OCI-LY7 (cell line): ENCODE measurements at regions not wholly inside any gene's neighbourhood (a gene's known extent, or its start where the extent isn't known, plus 50 kb on each side); places are given as distances from the start of the nearest gene placed in this dataset.

Experiments used
- BruUV-seq: library from RNA; stranded (reverse); fragments of 400-500 nt; replicated peaks from 2 replicates; lab custom pipeline; 2021; lab: Mats Ljungman, UMichigan
- CTCF ChIA-PET: fragments of 300-600 bp; sonication (Branson Sonifier 250); formaldehyde crosslinking; loops from one replicate; lab custom pipeline; 2022; ENCODE audit warnings: antibody characterized with exemption; ENCODE audit not compliant: unreplicated experiment; lab: Charles Lee
- POLR2A ChIA-PET: fragments of 300-600 bp; sonication (Branson Sonifier 250); formaldehyde crosslinking; loops from one replicate; lab custom pipeline; 2022; ENCODE audit warnings: antibody characterized with exemption; lab: Charles Lee
- DNase-seq: peaks from one replicate; pipeline ENCODE4 v3.0.0-alpha.2; 2015; ENCODE audit warnings: low spot score
- H2AFZ ChIP-seq: fragments of 200-600 bp; sonication (generic), shearing (Covaris generic); 2 replicates; pipeline ENCODE4 v1.6.1; 2014; ENCODE audit warnings: mild to moderate bottlenecking, antibody characterized with exemption, low read length, moderate library complexity
- H3K27ac ChIP-seq: fragments of 200-600 bp; sonication (generic); 2 replicates; pipeline ENCODE4 v1.5.1; 2014; ENCODE audit warnings: mixed run types, low read depth, mild to moderate bottlenecking, moderate library complexity, low read length, inconsistent platforms; ENCODE audit not compliant: poor library complexity, severe bottlenecking
- H3K36me3 ChIP-seq: fragments of 200-600 bp; sonication (generic); 2 replicates; pipeline ENCODE4 v1.6.1; 2014; ENCODE audit warnings: mild to moderate bottlenecking, antibody characterized with exemption, low read length, moderate library complexity, mixed read lengths; ENCODE audit not compliant: insufficient read depth
- H3K4me1 ChIP-seq: fragments of 200-600 bp; sonication (generic); 2 replicates; pipeline ENCODE4 v1.5.1; 2014; ENCODE audit warnings: mild to moderate bottlenecking, low read length; ENCODE audit not compliant: insufficient read depth, poor library complexity, severe bottlenecking
- H3K4me2 ChIP-seq: fragments of 200-600 bp; sonication (generic); 2 replicates; pipeline ENCODE4 v1.6.1; 2014; ENCODE audit warnings: mild to moderate bottlenecking, low read length
- H3K4me3 ChIP-seq: fragments of 200-600 bp; sonication (generic); 2 replicates; pipeline ENCODE4 v1.5.1; 2014; ENCODE audit warnings: mild to moderate bottlenecking, low read depth, low read length; ENCODE audit not compliant: poor library complexity, severe bottlenecking
- H3K79me2 ChIP-seq: fragments of 200-600 bp; sonication (generic); 2 replicates; pipeline ENCODE4 v1.6.1; 2016; ENCODE audit warnings: low read depth, mild to moderate bottlenecking, low read length, moderate library complexity, mixed read lengths; ENCODE audit not compliant: insufficient read depth
- H3K9me2 ChIP-seq: fragments of 200-600 bp; sonication (generic); 2 replicates; pipeline ENCODE4 v1.6.1; 2016; ENCODE audit warnings: mild to moderate bottlenecking, low read length, mixed read lengths; ENCODE audit not compliant: insufficient read depth
- H3K9me3 ChIP-seq: fragments of 200-600 bp; sonication (generic); 2 replicates; pipeline ENCODE4 v1.6.1; 2014; ENCODE audit warnings: mild to moderate bottlenecking, mixed run types, low read length, mixed read lengths
- H4K20me1 ChIP-seq: fragments of 200-600 bp; sonication (generic); 2 replicates; pipeline ENCODE4 v1.6.1; 2014; ENCODE audit warnings: mild to moderate bottlenecking, antibody characterized with exemption, low read length, moderate library complexity, mixed read lengths; ENCODE audit not compliant: insufficient read depth
- EZH2phosphoT487 ChIP-seq: fragments of 200-600 bp; sonication (generic); IDR thresholded peaks from 2 replicates; pipeline ENCODE4 v1.6.1; 2018; ENCODE audit warnings: low read depth, borderline replicate concordance, mild to moderate bottlenecking, mixed run types, antibody characterized with exemption, low read length, moderate library complexity, mixed read lengths
- intact Hi-C: fragments of 100-400 bp; cut with micrococcal nuclease; formaldehyde crosslinking; loops from one replicate; pipeline ENCODE4 v1.10.0; 2022; ENCODE audit not compliant: unreplicated experiment
- TF ChIP-seq, protein P1 (sequence below): fragments of 200-600 bp; sonication (generic); conservative IDR thresholded peaks from 2 replicates; pipeline ENCODE4 v1.5.1; 2014; ENCODE audit warnings: mild to moderate bottlenecking, antibody characterized with exemption, low read length, moderate library complexity, mixed read lengths

DNA sequence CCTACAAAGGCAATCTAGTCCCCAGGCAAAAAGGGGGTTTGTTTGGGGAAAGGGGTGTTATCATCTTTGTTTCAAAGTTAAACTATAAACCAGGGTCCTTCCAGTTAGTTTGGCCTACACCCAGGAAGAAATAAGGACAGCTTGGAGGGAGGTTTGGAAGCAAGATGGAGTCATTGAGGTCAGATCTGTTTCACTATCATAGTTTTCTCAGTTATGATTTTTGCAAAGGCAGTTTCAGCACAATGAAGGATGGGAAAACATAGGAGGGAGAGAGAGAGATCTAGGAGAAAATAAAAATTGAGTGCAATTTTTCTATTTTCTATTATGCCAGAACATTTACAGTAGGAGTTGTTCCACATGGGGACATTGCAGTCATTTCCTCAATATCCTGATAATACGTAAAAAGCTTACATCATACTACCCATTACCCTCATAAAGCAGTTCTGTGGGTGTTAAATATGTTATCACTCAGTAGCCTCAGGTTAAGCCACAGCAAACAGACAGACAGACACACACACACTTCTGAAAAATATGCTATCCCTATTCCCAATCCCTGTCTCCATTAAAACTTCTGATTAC lies 401.3 kb upstream of the FAT3 start:
- Histone ChIP-seq H3K4me2 (no peak overlapping the region), H3K36me3 (no peaks in the 10 kb centered on the region), H3K9me3 (no peaks in the 10 kb centered on the region), H2AFZ (no peak overlapping the region), H3K9me2 (no peaks in the 10 kb centered on the region), H4K20me1 (no peaks in the 10 kb centered on the region), H3K4me1 (no peaks in the 10 kb centered on the region), H3K79me2 (no peaks in the 10 kb centered on the region), H3K27ac (no peak overlapping the region), H3K4me3 (no peak overlapping the region)
- no TSS peak for BruUV-seq
- no peak for DNase-seq
- POLR2A ChIA-PET: interaction anchor here (1.3 kb wide), 1 partner anchor 15 kb away, joined by 3 read pairs; no protein-coding TSS in a partner anchor
- no peak for TF ChIP-seq EZH2phosphoT487
- TF ChIP-seq, protein P1, sequence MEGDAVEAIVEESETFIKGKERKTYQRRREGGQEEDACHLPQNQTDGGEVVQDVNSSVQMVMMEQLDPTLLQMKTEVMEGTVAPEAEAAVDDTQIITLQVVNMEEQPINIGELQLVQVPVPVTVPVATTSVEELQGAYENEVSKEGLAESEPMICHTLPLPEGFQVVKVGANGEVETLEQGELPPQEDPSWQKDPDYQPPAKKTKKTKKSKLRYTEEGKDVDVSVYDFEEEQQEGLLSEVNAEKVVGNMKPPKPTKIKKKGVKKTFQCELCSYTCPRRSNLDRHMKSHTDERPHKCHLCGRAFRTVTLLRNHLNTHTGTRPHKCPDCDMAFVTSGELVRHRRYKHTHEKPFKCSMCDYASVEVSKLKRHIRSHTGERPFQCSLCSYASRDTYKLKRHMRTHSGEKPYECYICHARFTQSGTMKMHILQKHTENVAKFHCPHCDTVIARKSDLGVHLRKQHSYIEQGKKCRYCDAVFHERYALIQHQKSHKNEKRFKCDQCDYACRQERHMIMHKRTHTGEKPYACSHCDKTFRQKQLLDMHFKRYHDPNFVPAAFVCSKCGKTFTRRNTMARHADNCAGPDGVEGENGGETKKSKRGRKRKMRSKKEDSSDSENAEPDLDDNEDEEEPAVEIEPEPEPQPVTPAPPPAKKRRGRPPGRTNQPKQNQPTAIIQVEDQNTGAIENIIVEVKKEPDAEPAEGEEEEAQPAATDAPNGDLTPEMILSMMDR: no peak
- CTCF ChIA-PET: no interaction called here
- intact Hi-C loops: no loop called here

DNA sequence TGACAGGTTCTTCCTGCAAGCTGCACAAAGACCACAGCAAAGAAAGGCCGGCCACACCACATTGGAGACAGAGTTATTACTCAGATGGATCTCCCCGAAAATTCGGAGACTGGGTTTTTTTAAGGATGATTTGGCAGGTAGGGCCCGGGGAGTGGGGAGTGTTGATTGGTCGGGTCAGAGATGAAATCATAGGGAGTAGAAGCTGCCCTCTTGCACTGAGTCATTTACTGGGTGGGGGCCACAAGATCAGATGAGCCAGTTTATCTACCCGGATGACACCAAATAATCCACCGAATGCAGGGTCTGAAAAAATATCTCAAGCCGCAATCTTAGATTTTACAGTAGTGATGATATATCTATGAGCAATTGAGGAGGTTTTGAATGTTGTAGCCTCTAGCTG lies 401.8 kb upstream of the FAT3 start:
- H3K4me3 ChIP-seq: no peak overlapping the region
- no peak overlapping the region for H3K4me2 ChIP-seq
- no peaks in the 10 kb centered on the region for H3K9me2 ChIP-seq
- no peaks in the 10 kb centered on the region for H4K20me1 ChIP-seq
- H3K9me3 ChIP-seq: no peaks in the 10 kb centered on the region
- no peak for DNase-seq
- H3K4me1 ChIP-seq: no peaks in the 10 kb centered on the region
- no peak overlapping the region for H3K27ac ChIP-seq
- TF ChIP-seq, protein P1: no peak
- no peak for TF ChIP-seq EZH2phosphoT487
- no TSS peak for BruUV-seq
- ChIA-PET CTCF (no interaction called here), POLR2A (no interaction called here)
- no peak overlapping the region for H2AFZ ChIP-seq
- intact Hi-C loops: no loop called here
- no peaks in the 10 kb centered on the region for H3K79me2 ChIP-seq
- no peaks in the 10 kb centered on the region for H3K36me3 ChIP-seq

DNA sequence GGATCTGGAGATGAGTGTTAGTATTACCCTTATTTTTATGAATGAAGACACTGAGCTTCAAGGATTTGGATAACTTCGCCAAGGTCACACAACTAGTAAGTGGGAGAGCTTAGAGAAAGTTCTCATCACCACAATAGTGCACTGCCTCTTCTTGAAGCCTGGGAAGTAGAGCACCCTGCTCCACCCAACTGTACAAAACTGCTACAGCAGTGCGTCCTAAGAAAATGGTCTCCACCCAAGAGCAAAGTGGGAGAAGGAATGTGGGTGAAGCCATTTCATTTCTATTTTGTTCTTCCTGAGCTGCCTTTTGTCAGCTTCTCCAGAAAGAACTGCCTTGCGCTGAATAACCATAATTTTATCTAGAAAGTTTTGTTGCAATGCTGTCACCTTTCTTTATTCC lies 403.9 kb upstream of the FAT3 start:
- BruUV-seq: no TSS peak
- CTCF ChIA-PET: no interaction called here
- H3K79me2 ChIP-seq: no peaks in the 10 kb centered on the region
- H2AFZ ChIP-seq: no peak overlapping the region
- no peaks in the 10 kb centered on the region for H3K9me3 ChIP-seq
- no peaks in the 10 kb centered on the region for H3K36me3 ChIP-seq
- intact Hi-C loops: no loop called here
- no peaks in the 10 kb centered on the region for H4K20me1 ChIP-seq
- POLR2A ChIA-PET: no interaction called here
- H3K4me1 ChIP-seq: no peaks in the 10 kb centered on the region
- no peak overlapping the region for H3K4me2 ChIP-seq
- TF ChIP-seq, protein P1: no peak
- no peak for TF ChIP-seq EZH2phosphoT487
- H3K4me3 ChIP-seq: no peak overlapping the region
- H3K27ac ChIP-seq: no peak overlapping the region
- no peaks in the 10 kb centered on the region for H3K9me2 ChIP-seq
- DNase-seq: no peak
